H9 (cell line): ENCODE measurements at regions not wholly inside any gene's neighbourhood (a gene's known extent, or its start where the extent isn't known, plus 50 kb on each side); places are given as distances from the start of the nearest gene placed in this dataset.

Experiments
- DNase-seq: peaks from one replicate; pipeline ENCODE4 v3.0.0-alpha.2; 2017
- H2AFZ ChIP-seq: one replicate; pipeline ENCODE4 v1.6.1; 2013; ENCODE audit warnings: mild to moderate bottlenecking, low read length, control low read depth, moderate library complexity
- H2AK5ac ChIP-seq: 2 replicates; pipeline ENCODE4 v1.6.1; 2013; ENCODE audit warnings: low read length, control low read depth, mixed read lengths; ENCODE audit not compliant: insufficient read length
- H2BK120ac ChIP-seq: one replicate; pipeline ENCODE4 v1.6.1; 2013; ENCODE audit warnings: low read depth, mild to moderate bottlenecking, low read length, control low read depth, inconsistent platforms; ENCODE audit not compliant: poor library complexity, severe bottlenecking
- H2BK12ac ChIP-seq: 2 replicates; pipeline ENCODE4 v1.6.1; 2013; ENCODE audit warnings: low read length, control low read depth, mixed read lengths, low read depth; ENCODE audit not compliant: insufficient read length
- H2BK15ac ChIP-seq: 2 replicates; pipeline ENCODE4 v1.6.1; 2013; ENCODE audit warnings: low read depth, low read length, control low read depth
- H2BK20ac ChIP-seq: one replicate; pipeline ENCODE4 v1.6.1; 2013; ENCODE audit warnings: low read depth, mild to moderate bottlenecking, low read length, control low read depth, inconsistent platforms; ENCODE audit not compliant: poor library complexity, severe bottlenecking
- H2BK5ac ChIP-seq: 2 replicates; pipeline ENCODE4 v1.6.1; 2013; ENCODE audit warnings: low read length, control low read depth, mixed read lengths; ENCODE audit not compliant: insufficient read length
- H3K14ac ChIP-seq: 2 replicates; pipeline ENCODE4 v1.6.1; 2013; ENCODE audit warnings: low read length, control low read depth; ENCODE audit not compliant: insufficient read depth
- H3K18ac ChIP-seq: 2 replicates; pipeline ENCODE4 v1.6.1; 2013; ENCODE audit warnings: low read depth, mild to moderate bottlenecking, mixed read lengths, low read length, control low read depth; ENCODE audit not compliant: insufficient read length
- H3K23ac ChIP-seq: 2 replicates; pipeline ENCODE4 v1.6.1; 2013; ENCODE audit warnings: low read length, control low read depth, mixed read lengths, low read depth; ENCODE audit not compliant: insufficient read length
- H3K23me2 ChIP-seq: 2 replicates; pipeline ENCODE4 v1.6.1; 2013; ENCODE audit warnings: low read depth, mild to moderate bottlenecking, mixed read lengths, low read length, control low read depth; ENCODE audit not compliant: insufficient read length, poor library complexity, severe bottlenecking
- H3K27ac ChIP-seq: 2 replicates; pipeline ENCODE4 v1.5.1; 2013; ENCODE audit warnings: low read length, control low read depth, mixed read lengths, low read depth; ENCODE audit not compliant: insufficient read length
- H3K27me3 ChIP-seq: 2 replicates; pipeline ENCODE4 v1.6.1; 2013; ENCODE audit warnings: low read length, control low read depth, inconsistent platforms; ENCODE audit not compliant: insufficient read depth
- H3K4ac ChIP-seq: 2 replicates; pipeline ENCODE4 v1.6.1; 2013; ENCODE audit warnings: low read depth, mild to moderate bottlenecking, control low read depth, inconsistent platforms, low read length, moderate library complexity
- H3K4me1 ChIP-seq: 2 replicates; pipeline ENCODE4 v1.6.1; 2013; ENCODE audit warnings: low read length, control low read depth, inconsistent platforms; ENCODE audit not compliant: insufficient read depth
- H3K4me2 ChIP-seq: 2 replicates; pipeline ENCODE4 v1.6.1; 2013; ENCODE audit warnings: low read length, control low read depth, mixed read lengths; ENCODE audit not compliant: insufficient read length, insufficient read depth
- H3K56ac ChIP-seq: 2 replicates; pipeline ENCODE4 v1.6.1; 2013; ENCODE audit warnings: low read depth, mild to moderate bottlenecking, mixed read lengths, low read length, control low read depth; ENCODE audit not compliant: insufficient read length
- H3K79me1 ChIP-seq: 2 replicates; pipeline ENCODE4 v1.6.1; 2013; ENCODE audit warnings: low read depth, mild to moderate bottlenecking, moderate library complexity, low read length, control low read depth, inconsistent platforms; ENCODE audit not compliant: insufficient read depth, poor library complexity, severe bottlenecking
- H3K79me2 ChIP-seq: 2 replicates; pipeline ENCODE4 v1.6.1; 2013; ENCODE audit warnings: low read length, control low read depth, inconsistent platforms; ENCODE audit not compliant: insufficient read depth
- H3K9ac ChIP-seq: 2 replicates; pipeline ENCODE4 v1.6.1; 2013; ENCODE audit warnings: low read length, control low read depth, mixed read lengths; ENCODE audit not compliant: insufficient read length; ENCODE audit errors: extremely low read depth
- H3K9me3 ChIP-seq: one replicate; pipeline ENCODE4 v1.6.1; 2013; ENCODE audit warnings: low read depth, low read length, inconsistent platforms; ENCODE audit not compliant: control insufficient read depth
- H3T11ph ChIP-seq: one replicate; pipeline ENCODE4 v1.6.1; 2013; ENCODE audit warnings: mild to moderate bottlenecking, low read length, control low read depth, inconsistent platforms
- H4K20me1 ChIP-seq: one replicate; pipeline ENCODE4 v1.6.1; 2013; ENCODE audit not compliant: control insufficient read depth, insufficient read length, insufficient read depth
- H4K5ac ChIP-seq: 2 replicates; pipeline ENCODE4 v1.6.1; 2013; ENCODE audit warnings: low read depth, mild to moderate bottlenecking, mixed read lengths, low read length, control low read depth; ENCODE audit not compliant: insufficient read length
- H4K8ac ChIP-seq: replicated peaks from 2 replicates; pipeline ENCODE4 v1.6.1; 2013; ENCODE audit warnings: low read length, control low read depth, mixed read lengths, low read depth; ENCODE audit not compliant: insufficient read length
- H4K91ac ChIP-seq: 2 replicates; pipeline ENCODE4 v1.6.1; 2013; ENCODE audit warnings: low read depth, mild to moderate bottlenecking, moderate library complexity, mixed read lengths, low read length, control low read depth; ENCODE audit not compliant: insufficient read length
- H3K27ac Mint-ChIP-seq, 3 experiments: 2 replicates in 2 of 3; 3 replicates in 1 of 3; pipeline ENCODE4 v1.8.0; 2020 to 2021; ENCODE audit warnings: mixed read lengths in 3 of 3, mild to moderate bottlenecking in 1 of 3, moderate library complexity in 1 of 3
- H3K27me3 Mint-ChIP-seq: 2 replicates; pipeline ENCODE4 v1.8.0; 2021; ENCODE audit warnings: low read depth, mild to moderate bottlenecking, moderate library complexity, mixed read lengths
- H3K36me3 Mint-ChIP-seq, 3 experiments: 2 replicates in 2 of 3; 3 replicates in 1 of 3; pipeline ENCODE4 v1.8.0; 2020 to 2021; ENCODE audit warnings: low read depth in 3 of 3, mixed read lengths in 3 of 3; ENCODE audit not compliant: insufficient read depth in 1 of 3
- H3K4me1 Mint-ChIP-seq, 2 experiments: 2 replicates each; pipeline ENCODE4 v1.8.0; 2020; ENCODE audit warnings: mixed read lengths in 2 of 2
- H3K4me3 Mint-ChIP-seq, 2 experiments: 2 replicates in 1 of 2; 3 replicates in 1 of 2; pipeline ENCODE4 v1.8.0; 2020 to 2021; ENCODE audit warnings: mild to moderate bottlenecking in 2 of 2, mixed read lengths in 2 of 2, moderate library complexity in 1 of 2
- H3K9me3 Mint-ChIP-seq, 2 experiments: 2 replicates in 1 of 2; 3 replicates in 1 of 2; pipeline ENCODE4 v1.8.0; 2020; ENCODE audit warnings: mild to moderate bottlenecking in 2 of 2, mixed read lengths in 2 of 2, moderate library complexity in 1 of 2
- WGBS: extraction: QIAGEN DNeasy Blood & Tissue Kit; methylation state at CpG from one replicate; pipeline ENCODE4 v1.1.7; 2013; ENCODE audit warnings: missing lambda C conversion rate, low lambda C conversion rate, mixed read lengths; ENCODE audit not compliant: insufficient read length; ENCODE audit errors: extremely low coverage; 5-methylcytosine and 5-hydroxymethylcytosine counted together
- TF ChIP-seq, protein P1 (sequence below): fragments of 200-600 bp; sonication (generic); conservative IDR thresholded peaks from 3 replicates; pipeline ENCODE4 v1.8.0; 2021; ENCODE audit warnings: antibody characterized with exemption, mild to moderate bottlenecking

DNA sequence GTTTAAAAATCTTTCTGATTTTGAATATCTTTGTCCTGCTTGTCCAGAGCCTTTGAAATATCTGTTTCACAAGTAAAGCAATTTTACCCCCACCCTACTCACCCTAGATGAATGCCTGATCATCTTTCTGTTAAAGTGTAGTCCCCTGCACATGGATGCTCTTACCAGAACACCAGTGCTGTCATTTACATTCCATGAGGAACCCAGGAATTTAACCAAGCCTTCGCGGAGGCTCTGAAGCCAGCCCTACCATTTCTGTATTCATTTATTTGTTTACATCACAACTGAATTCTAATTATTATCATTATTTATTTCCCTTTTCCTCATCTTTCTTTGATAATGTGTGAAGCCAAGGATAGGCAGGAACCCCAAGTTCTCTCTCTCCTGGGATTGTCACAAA lies 167.8 kb upstream of the MYO3A start:
- H3K36me3 Mint-ChIP-seq, result peaks cover 0 to 12% (median 11%) of the 10 kb centered on the region in 3 experiments; a peak in 6 of 7 replicates
- peak overlapping the region; percentile 76 to 98 (median 95) for H3K27ac Mint-ChIP-seq
- Histone ChIP-seq H3K4me2 (peak overlapping the region; percentile 49), H4K91ac (no peak overlapping the region), H2BK15ac (no peak overlapping the region), H2AFZ (no peak overlapping the region), H4K8ac (no peak overlapping the region), H3K4ac (no peak overlapping the region), H2BK20ac (no peak overlapping the region), H2BK12ac (no peak overlapping the region), H3K14ac (no peak overlapping the region), H3K18ac (no peak overlapping the region), H3K23me2 (no peaks in the 10 kb centered on the region), H2BK5ac (no peak overlapping the region), H3K79me1 (no peaks in the 10 kb centered on the region), H4K20me1 (no peaks in the 10 kb centered on the region), H3K9ac (no peak overlapping the region), H3K79me2 (no peaks in the 10 kb centered on the region), H2BK120ac (no peak overlapping the region), H3K9me3 (no peaks in the 10 kb centered on the region), H3K23ac (no peak overlapping the region), H3K56ac (no peak overlapping the region), H3K27me3 (no peaks in the 10 kb centered on the region), H4K5ac (no peak overlapping the region), H2AK5ac (no peak overlapping the region), H3K27ac (no peak overlapping the region), H3T11ph (no peak overlapping the region), H3K4me1 (no peaks in the 10 kb centered on the region; the same call in 1 of the 2 replicates)
- no peak for DNase-seq
- TF ChIP-seq, protein P1, sequence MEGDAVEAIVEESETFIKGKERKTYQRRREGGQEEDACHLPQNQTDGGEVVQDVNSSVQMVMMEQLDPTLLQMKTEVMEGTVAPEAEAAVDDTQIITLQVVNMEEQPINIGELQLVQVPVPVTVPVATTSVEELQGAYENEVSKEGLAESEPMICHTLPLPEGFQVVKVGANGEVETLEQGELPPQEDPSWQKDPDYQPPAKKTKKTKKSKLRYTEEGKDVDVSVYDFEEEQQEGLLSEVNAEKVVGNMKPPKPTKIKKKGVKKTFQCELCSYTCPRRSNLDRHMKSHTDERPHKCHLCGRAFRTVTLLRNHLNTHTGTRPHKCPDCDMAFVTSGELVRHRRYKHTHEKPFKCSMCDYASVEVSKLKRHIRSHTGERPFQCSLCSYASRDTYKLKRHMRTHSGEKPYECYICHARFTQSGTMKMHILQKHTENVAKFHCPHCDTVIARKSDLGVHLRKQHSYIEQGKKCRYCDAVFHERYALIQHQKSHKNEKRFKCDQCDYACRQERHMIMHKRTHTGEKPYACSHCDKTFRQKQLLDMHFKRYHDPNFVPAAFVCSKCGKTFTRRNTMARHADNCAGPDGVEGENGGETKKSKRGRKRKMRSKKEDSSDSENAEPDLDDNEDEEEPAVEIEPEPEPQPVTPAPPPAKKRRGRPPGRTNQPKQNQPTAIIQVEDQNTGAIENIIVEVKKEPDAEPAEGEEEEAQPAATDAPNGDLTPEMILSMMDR, result no peak
- peaks cover 3 to 5% of the 10 kb centered on the region in 2 experiments; a peak in 4 of 5 replicates for H3K9me3 Mint-ChIP-seq
- peak overlapping the region; percentile 68 to 76 for H3K4me3 Mint-ChIP-seq
- H3K4me1 Mint-ChIP-seq, result peaks cover 40 to 42% of the 10 kb centered on the region in 2 experiments
- no CpG with 5 or more reads among the region's 2 CpGs for WGBS
- peaks cover 24% of the 10 kb centered on the region for H3K27me3 Mint-ChIP-seq
